HEK293 (cell line): ENCODE measurements at regions not wholly inside any gene's neighbourhood (a gene's known extent, or its start where the extent isn't known, plus 50 kb on each side); places are given as distances from the start of the nearest gene placed in this dataset.
A peak's percentile ranks its signal among the peaks of the same experiment; 100 is the strongest.

Experiments used
- CTCF ChIA-PET: fragments of 350-600 bp; formaldehyde crosslinking; extraction: SDS; loops from one replicate; lab custom pipeline; 2021; ENCODE audit warnings: antibody characterized with exemption; lab: Yijun Ruan, JAX
- POLR2A ChIA-PET: fragments of 300-600 bp; formaldehyde crosslinking; extraction: SDS; loops from one replicate; lab custom pipeline; 2020; ENCODE audit warnings: antibody characterized with exemption, inconsistent platforms; lab: Yijun Ruan, JAX
- H3K27ac ChIP-seq: fragments of 200-500 bp; sonication (Bioruptor generic); 2 replicates; pipeline ENCODE4 v1.5.1; 2014; ENCODE audit warnings: low read depth, low read length, control low read depth, inconsistent platforms; ENCODE audit errors: extremely low read depth
- H3K36me3 ChIP-seq, 2 experiments: fragments of 200-500 bp in 1 of 2; sonication (Bioruptor generic) in 1 of 2; 1 replicate in 1 of 2; 2 replicates in 1 of 2; pipeline ENCODE4 v1.5.1; 2014 to 2017; ENCODE audit warnings: inconsistent platforms in 2 of 2, low read length in 2 of 2; ENCODE audit not compliant: control insufficient read depth in 2 of 2, insufficient read depth in 1 of 2
- H3K4me1 ChIP-seq: fragments of 200-500 bp; sonication (Bioruptor generic); 2 replicates; pipeline ENCODE4 v1.5.1; 2014; ENCODE audit warnings: mild to moderate bottlenecking, low read length, inconsistent platforms; ENCODE audit not compliant: control insufficient read depth, insufficient read depth
- H3K4me3 ChIP-seq: 2 replicates; pipeline ENCODE4 v1.5.1; 2011; ENCODE audit warnings: low read depth, mild to moderate bottlenecking, control low read depth, low read length, moderate library complexity
- H3K9me3 ChIP-seq: fragments of 200-500 bp; sonication (Bioruptor generic); 2 replicates; pipeline ENCODE4 v1.5.1; 2014; ENCODE audit warnings: low read depth, low read length, inconsistent platforms; ENCODE audit not compliant: control insufficient read depth, insufficient read depth
- MYNN ChIP-seq: fragments of 450-650 bp; formaldehyde crosslinking; IDR thresholded peaks from 2 replicates; pipeline ENCODE4 v1.5.1; 2016; ENCODE audit warnings: missing biosample characterization, missing genetic modification characterization, borderline replicate concordance
- SETDB1 ChIP-seq: IDR thresholded peaks from one replicate; pipeline ENCODE4 v1.6.1; 2017; ENCODE audit warnings: mild to moderate bottlenecking, low read length, moderate library complexity, mixed read lengths; ENCODE audit not compliant: insufficient read length
- ZBTB1 ChIP-seq: fragments of 450-650 bp; formaldehyde crosslinking; IDR thresholded peaks from 2 replicates; pipeline ENCODE4 v1.5.1; 2016; ENCODE audit warnings: missing biosample characterization, missing genetic modification characterization
- ZNF19 ChIP-seq: fragments of 450-650 bp; formaldehyde crosslinking; IDR thresholded peaks from 2 replicates; pipeline ENCODE4; 2016; ENCODE audit warnings: missing biosample characterization, missing genetic modification characterization, low read depth
- ZNF248 ChIP-seq: fragments of 450-650 bp; formaldehyde crosslinking; IDR thresholded peaks from 2 replicates; pipeline ENCODE4 v1.5.1; 2017; ENCODE audit warnings: missing biosample characterization, missing genetic modification characterization
- ZNF324 ChIP-seq: fragments of 450-650 bp; formaldehyde crosslinking; IDR thresholded peaks from 2 replicates; pipeline ENCODE4 v1.5.1; 2016; ENCODE audit warnings: missing biosample characterization, missing genetic modification characterization
- ZNF335 ChIP-seq: fragments of 450-650 bp; formaldehyde crosslinking; conservative IDR thresholded peaks from 2 replicates; pipeline ENCODE4 v1.5.1; 2016; ENCODE audit warnings: missing biosample characterization, missing genetic modification characterization
- ZNF416 ChIP-seq: fragments of 450-650 bp; formaldehyde crosslinking; IDR thresholded peaks from 2 replicates; pipeline ENCODE4 v1.5.1; 2016; ENCODE audit warnings: missing biosample characterization, missing genetic modification characterization
- ZNF514 ChIP-seq: fragments of 450-650 bp; formaldehyde crosslinking; IDR thresholded peaks from 2 replicates; pipeline ENCODE4 v1.5.1; 2016; ENCODE audit warnings: missing biosample characterization, missing genetic modification characterization
- ZNF664 ChIP-seq: fragments of 450-650 bp; formaldehyde crosslinking; IDR thresholded peaks from 2 replicates; pipeline ENCODE4 v1.5.1; 2016; ENCODE audit warnings: missing biosample characterization, missing genetic modification characterization
- ZNF677 ChIP-seq: fragments of 450-650 bp; IDR thresholded peaks from 2 replicates; pipeline ENCODE4 v1.5.0; 2018; ENCODE audit warnings: missing biosample characterization, mild to moderate bottlenecking, missing genetic modification characterization, moderate library complexity
- TF ChIP-seq, protein P1 (sequence below): fragments of 450-650 bp; formaldehyde crosslinking; IDR thresholded peaks from 2 replicates; pipeline ENCODE4 v1.5.1; 2017; ENCODE audit warnings: missing biosample characterization, missing genetic modification characterization
- TF ChIP-seq, protein P2 (sequence below): fragments of 450-650 bp; formaldehyde crosslinking; IDR thresholded peaks from 2 replicates; pipeline ENCODE4 v1.5.1; 2016; ENCODE audit warnings: missing biosample characterization, missing genetic modification characterization
- TF ChIP-seq, protein P3 (sequence below): fragments of 450-650 bp; formaldehyde crosslinking; IDR thresholded peaks from 2 replicates; pipeline ENCODE4 v1.5.1; 2017; ENCODE audit warnings: missing biosample characterization, missing genetic modification characterization

- no peaks in the 10 kb centered on the region for H3K9me3 ChIP-seq
- ChIA-PET CTCF (interaction anchor here (0.6 kb wide), 1 partner anchor 9 kb away, joined by 3 read pairs; no protein-coding TSS in a partner anchor), POLR2A (no interaction called here)
- H3K4me1 ChIP-seq: no peaks in the 10 kb centered on the region
- H3K36me3 ChIP-seq: no peaks in the 10 kb centered on the region
- TF ChIP-seq MYNN (tag by site-specific recombination): no peak
- no peak for TF ChIP-seq ZBTB1 (tag by site-specific recombination)
- TF ChIP-seq, protein P1, sequence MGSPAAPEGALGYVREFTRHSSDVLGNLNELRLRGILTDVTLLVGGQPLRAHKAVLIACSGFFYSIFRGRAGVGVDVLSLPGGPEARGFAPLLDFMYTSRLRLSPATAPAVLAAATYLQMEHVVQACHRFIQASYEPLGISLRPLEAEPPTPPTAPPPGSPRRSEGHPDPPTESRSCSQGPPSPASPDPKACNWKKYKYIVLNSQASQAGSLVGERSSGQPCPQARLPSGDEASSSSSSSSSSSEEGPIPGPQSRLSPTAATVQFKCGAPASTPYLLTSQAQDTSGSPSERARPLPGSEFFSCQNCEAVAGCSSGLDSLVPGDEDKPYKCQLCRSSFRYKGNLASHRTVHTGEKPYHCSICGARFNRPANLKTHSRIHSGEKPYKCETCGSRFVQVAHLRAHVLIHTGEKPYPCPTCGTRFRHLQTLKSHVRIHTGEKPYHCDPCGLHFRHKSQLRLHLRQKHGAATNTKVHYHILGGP (tag by site-specific recombination): no peak
- no peak for TF ChIP-seq ZNF514 (tag by site-specific recombination)
- no peak for TF ChIP-seq ZNF19 (tag by site-specific recombination)
- TF ChIP-seq ZNF416: no peak
- TF ChIP-seq, protein P2, sequence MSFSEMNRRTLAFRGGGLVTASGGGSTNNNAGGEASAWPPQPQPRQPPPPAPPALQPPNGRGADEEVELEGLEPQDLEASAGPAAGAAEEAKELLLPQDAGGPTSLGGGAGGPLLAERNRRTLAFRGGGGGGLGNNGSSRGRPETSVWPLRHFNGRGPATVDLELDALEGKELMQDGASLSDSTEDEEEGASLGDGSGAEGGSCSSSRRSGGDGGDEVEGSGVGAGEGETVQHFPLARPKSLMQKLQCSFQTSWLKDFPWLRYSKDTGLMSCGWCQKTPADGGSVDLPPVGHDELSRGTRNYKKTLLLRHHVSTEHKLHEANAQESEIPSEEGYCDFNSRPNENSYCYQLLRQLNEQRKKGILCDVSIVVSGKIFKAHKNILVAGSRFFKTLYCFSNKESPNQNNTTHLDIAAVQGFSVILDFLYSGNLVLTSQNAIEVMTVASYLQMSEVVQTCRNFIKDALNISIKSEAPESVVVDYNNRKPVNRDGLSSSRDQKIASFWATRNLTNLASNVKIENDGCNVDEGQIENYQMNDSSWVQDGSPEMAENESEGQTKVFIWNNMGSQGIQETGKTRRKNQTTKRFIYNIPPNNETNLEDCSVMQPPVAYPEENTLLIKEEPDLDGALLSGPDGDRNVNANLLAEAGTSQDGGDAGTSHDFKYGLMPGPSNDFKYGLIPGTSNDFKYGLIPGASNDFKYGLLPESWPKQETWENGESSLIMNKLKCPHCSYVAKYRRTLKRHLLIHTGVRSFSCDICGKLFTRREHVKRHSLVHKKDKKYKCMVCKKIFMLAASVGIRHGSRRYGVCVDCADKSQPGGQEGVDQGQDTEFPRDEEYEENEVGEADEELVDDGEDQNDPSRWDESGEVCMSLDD (tag by site-specific recombination): no peak
- no peak overlapping the region for H3K4me3 ChIP-seq
- H3K27ac ChIP-seq: no peak overlapping the region
Measured at GRCh38 chr2:175351512-175351911, 170.0 kb upstream of the ATP5MC3 start.

DNA sequence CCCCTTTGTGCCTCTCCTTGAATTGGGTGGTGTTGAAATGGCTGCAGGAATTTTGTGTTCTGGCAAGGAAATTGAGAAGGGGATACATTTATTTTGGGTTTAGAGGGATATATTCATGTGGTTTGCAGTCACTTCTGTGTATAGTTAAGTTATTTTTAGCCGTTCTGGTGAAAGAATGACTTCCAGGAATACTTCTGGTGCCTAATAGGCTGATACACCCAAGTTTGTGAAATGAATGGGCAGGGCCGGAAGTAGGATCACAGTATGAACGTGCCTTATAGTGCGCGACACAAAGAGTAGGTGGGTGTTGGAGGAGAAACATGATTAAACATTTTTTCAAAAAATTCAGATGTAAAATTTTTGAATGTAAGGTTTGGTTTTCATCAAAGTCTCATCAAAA, 168.6 kb upstream of the ATP5MC3 start:
- ChIA-PET CTCF (no interaction called here), POLR2A (no interaction called here)
- no peak for TF ChIP-seq ZNF335 (tag by site-specific recombination)
- TF ChIP-seq ZNF324 (tag by site-specific recombination): no peak
- TF ChIP-seq, protein P3, sequence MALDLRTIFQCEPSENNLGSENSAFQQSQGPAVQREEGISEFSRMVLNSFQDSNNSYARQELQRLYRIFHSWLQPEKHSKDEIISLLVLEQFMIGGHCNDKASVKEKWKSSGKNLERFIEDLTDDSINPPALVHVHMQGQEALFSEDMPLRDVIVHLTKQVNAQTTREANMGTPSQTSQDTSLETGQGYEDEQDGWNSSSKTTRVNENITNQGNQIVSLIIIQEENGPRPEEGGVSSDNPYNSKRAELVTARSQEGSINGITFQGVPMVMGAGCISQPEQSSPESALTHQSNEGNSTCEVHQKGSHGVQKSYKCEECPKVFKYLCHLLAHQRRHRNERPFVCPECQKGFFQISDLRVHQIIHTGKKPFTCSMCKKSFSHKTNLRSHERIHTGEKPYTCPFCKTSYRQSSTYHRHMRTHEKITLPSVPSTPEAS (tag by site-specific recombination): no peak
- no peak for TF ChIP-seq ZNF664 (tag by site-specific recombination)
- no peak for TF ChIP-seq ZNF248
- H3K36me3 ChIP-seq: no peaks in the 10 kb centered on the region
- H3K27ac ChIP-seq: no peak overlapping the region
- H3K9me3 ChIP-seq: no peaks in the 10 kb centered on the region
- no peaks in the 10 kb centered on the region for H3K4me1 ChIP-seq
- no peak overlapping the region for H3K4me3 ChIP-seq

- Histone ChIP-seq H3K4me3 (no peak overlapping the region), H3K4me1 (no peaks in the 10 kb centered on the region), H3K9me3 (no peaks in the 10 kb centered on the region), H3K36me3 (no peaks in the 10 kb centered on the region), H3K27ac (no peak overlapping the region)
- ChIA-PET CTCF (interaction anchor here (0.6 kb wide), 1 partner anchor 9 kb away, joined by 3 read pairs; no protein-coding TSS in a partner anchor), POLR2A (no interaction called here)
- TF ChIP-seq ZNF677 (tag by site-specific recombination) (no peak), SETDB1 (peak; percentile 60)
Measured at GRCh38 chr2:175342085-175342484, 160.6 kb upstream of the ATP5MC3 start.

DNA sequence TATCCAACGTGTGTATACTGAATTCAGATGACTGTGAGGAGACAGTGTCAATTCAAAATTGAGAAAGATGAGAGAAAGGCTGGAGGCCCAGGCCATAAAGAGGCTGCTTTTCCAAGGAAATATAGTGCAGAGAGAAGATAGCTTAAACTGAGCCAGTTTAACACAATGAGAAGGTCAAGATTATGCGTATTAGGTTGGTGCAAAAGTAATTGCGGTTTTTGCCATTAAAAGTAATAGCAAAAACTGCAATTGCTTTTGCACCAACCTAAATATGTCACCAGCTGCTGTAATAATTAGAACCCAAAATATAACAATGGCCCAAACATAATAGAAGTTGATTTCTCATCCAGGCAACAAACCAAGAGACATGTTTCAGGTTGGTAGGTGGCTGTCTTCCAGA, 148.7 kb upstream of the ATP5MC3 start:
- no peak for TF ChIP-seq MYNN (tag by site-specific recombination)
- Histone ChIP-seq H3K36me3 (no peaks in the 10 kb centered on the region), H3K9me3 (no peaks in the 10 kb centered on the region), H3K4me3 (no peak overlapping the region), H3K27ac (no peak overlapping the region), H3K4me1 (no peaks in the 10 kb centered on the region)
- ChIA-PET CTCF (interaction anchor here (0.8 to 3.3 kb wide), 14 partner anchors 16 to 582 kb away, joined by 3 to 28 read pairs (median 5); no protein-coding TSS in a partner anchor), POLR2A (no interaction called here)
